HG02981 (cell line): ENCODE measurements at regions not wholly inside any gene's neighbourhood (a gene's known extent, or its start where the extent isn't known, plus 50 kb on each side); places are given as distances from the start of the nearest gene placed in this dataset.
"Not testable (repeated sequence)": the region's sequence is repeated elsewhere in the genome, so short reads cannot be mapped to it uniquely, and the experiment has no call there.

Experiments
- ATAC-seq: cut with Tn5 transposase; IDR thresholded peaks from one replicate; pipeline ENCODE4 v1.9.1; 2021; ENCODE audit warnings: mild to moderate bottlenecking, moderate library complexity; ENCODE audit not compliant: unreplicated experiment

- no peak for ATAC-seq
Observed at GRCh38 chr11:91528965-91529364, 695.7 kb upstream of the FAT3 start.

- ATAC-seq = no peak
Observed at GRCh38 chr11:91527380-91528030, 697.1 kb upstream of the FAT3 start.

- no peak for ATAC-seq
Observed at GRCh38 chr11:91513734-91514133, 710.9 kb upstream of the FAT3 start.

- no peak for ATAC-seq
Observed at GRCh38 chr11:91497847-91498246, 726.8 kb upstream of the FAT3 start.

- ATAC-seq = no peak
Observed at GRCh38 chr11:91495837-91496236, 728.8 kb upstream of the FAT3 start.

- ATAC-seq = no peak
Observed at GRCh38 chr11:91489989-91490388, 734.6 kb upstream of the FAT3 start.

- not testable (repeated sequence) for ATAC-seq
Observed at GRCh38 chr11:91483956-91484355, 740.7 kb upstream of the FAT3 start.

GRCh38 chr11:91481875-91482274, 742.7 kb upstream of the FAT3 start:
- not testable (repeated sequence) for ATAC-seq

- no peak for ATAC-seq
Observed at GRCh38 chr11:91470656-91471055, 754.0 kb upstream of the FAT3 start.

GRCh38 chr11:91459840-91460239, 764.8 kb upstream of the FAT3 start:
- ATAC-seq = no peak

GRCh38 chr11:91446267-91446666, 778.4 kb upstream of the FAT3 start:
- ATAC-seq = no peak

GRCh38 chr11:91435694-91436395, 788.8 kb upstream of the FAT3 start:
- ATAC-seq = no peak

GRCh38 chr11:91433284-91434010, 791.2 kb upstream of the FAT3 start:
- ATAC-seq = no peak

GRCh38 chr11:91421641-91422040, 803.0 kb upstream of the FAT3 start:
- ATAC-seq = no peak

- no peak for ATAC-seq
Observed at GRCh38 chr11:91407842-91408241, 816.8 kb upstream of the FAT3 start.

- ATAC-seq = no peak
Observed at GRCh38 chr11:91406009-91406408, 818.6 kb upstream of the FAT3 start.

- ATAC-seq = no peak
Observed at GRCh38 chr11:91404344-91404743, 820.3 kb upstream of the FAT3 start.

- ATAC-seq = no peak
Observed at GRCh38 chr11:91397134-91397468, 827.5 kb upstream of the FAT3 start.

GRCh38 chr11:91396236-91397133, 828.1 kb upstream of the FAT3 start:
- no peak for ATAC-seq

- ATAC-seq = no peak
Observed at GRCh38 chr11:91394727-91395414, 829.7 kb upstream of the FAT3 start.
